ENCODE measurements at regions not wholly inside any gene's neighbourhood (a gene's known extent, or its start where the extent isn't known, plus 50 kb on each side); places are given as distances from the start of the nearest gene placed in this dataset.

- H3K36me3 ChIP-seq (replicated peaks; ENCODE audit: insufficient read depth, low read depth) = no peaks in the 10 kb centered on the region
- peaks cover 8% of the 10 kb centered on the region for H3K4me1 ChIP-seq (ENCODE audit: insufficient read depth)
- no peak overlapping the region for H3K4me2 ChIP-seq
- no peak for DNase-seq (ENCODE audit: low spot score)
- H3K79me2 ChIP-seq = no peaks in the 10 kb centered on the region
- TF ChIP-seq CTCF (IDR thresholded peaks at IDR 0.05; ENCODE audit: poor library complexity) (no peak), EZH2phosphoT487 (IDR thresholded peaks at IDR 0.05; ENCODE audit: low read depth, severe bottlenecking, unreplicated experiment) (no peak), EZH2 (IDR thresholded peaks at IDR 0.05; ENCODE audit: borderline replicate concordance) (no peak)
- H3K9me3 ChIP-seq (ENCODE audit: low read depth) = no peaks in the 10 kb centered on the region
- H2AFZ ChIP-seq = no peak overlapping the region
- no peaks in the 10 kb centered on the region for H3K27me3 ChIP-seq
- no peaks in the 10 kb centered on the region for H4K20me1 ChIP-seq (ENCODE audit: insufficient read depth, poor library complexity, severe bottlenecking)
- H3K4me3 ChIP-seq = no peak overlapping the region
- no peak overlapping the region for H3K27ac ChIP-seq
- H3K9me2 ChIP-seq (replicated peaks; ENCODE audit: insufficient read depth) = no peaks in the 10 kb centered on the region
- WGBS (ENCODE audit: low lambda C conversion rate, missing lambda C conversion rate) = 96% methylated on average over 7 of the region's 7 CpGs
Observed at GRCh38 chr1:117732956-117733355, 127.1 kb downstream of the TENT5C start.

GRCh38 chr1:117734403-117734802 is 128.6 kb downstream of the TENT5C start:
- Histone ChIP-seq H4K20me1 (ENCODE audit: insufficient read depth, poor library complexity, severe bottlenecking) (no peaks in the 10 kb centered on the region), H3K4me3 (no peak overlapping the region), H3K4me1 (ENCODE audit: insufficient read depth) (peaks cover 8% of the 10 kb centered on the region), H3K79me2 (no peaks in the 10 kb centered on the region), H3K27ac (no peak overlapping the region), H3K36me3 (replicated peaks; ENCODE audit: insufficient read depth, low read depth) (no peaks in the 10 kb centered on the region), H2AFZ (peak overlapping the region; percentile 67), H3K9me2 (replicated peaks; ENCODE audit: insufficient read depth) (no peaks in the 10 kb centered on the region), H3K27me3 (no peaks in the 10 kb centered on the region), H3K9me3 (ENCODE audit: low read depth) (no peaks in the 10 kb centered on the region), H3K4me2 (peak overlapping the region; percentile 66)
- TF ChIP-seq EZH2 (IDR thresholded peaks at IDR 0.05; ENCODE audit: borderline replicate concordance) = no peak
- no peak for TF ChIP-seq EZH2phosphoT487 (IDR thresholded peaks at IDR 0.05; ENCODE audit: low read depth, severe bottlenecking, unreplicated experiment)
- no peak for TF ChIP-seq CTCF (IDR thresholded peaks at IDR 0.05; ENCODE audit: poor library complexity)
- WGBS (ENCODE audit: low lambda C conversion rate, missing lambda C conversion rate) = 98% methylated on average over 3 of the region's 3 CpGs
- no peak for DNase-seq (ENCODE audit: low spot score)

- H3K79me2 ChIP-seq = no peaks in the 10 kb centered on the region
- DNase-seq (ENCODE audit: low spot score) = peak; percentile 51
- H4K20me1 ChIP-seq (ENCODE audit: insufficient read depth, poor library complexity, severe bottlenecking) = no peaks in the 10 kb centered on the region
- H3K4me2 ChIP-seq = peak overlapping the region; percentile 66
- 18% methylated on average over 2 of the region's 2 CpGs for WGBS (ENCODE audit: low lambda C conversion rate, missing lambda C conversion rate)
- H3K36me3 ChIP-seq (replicated peaks; ENCODE audit: insufficient read depth, low read depth) = no peaks in the 10 kb centered on the region
- no peak overlapping the region for H3K4me3 ChIP-seq
- H3K9me3 ChIP-seq (ENCODE audit: low read depth) = no peaks in the 10 kb centered on the region
- peaks cover 8% of the 10 kb centered on the region for H3K4me1 ChIP-seq (ENCODE audit: insufficient read depth)
- H3K27me3 ChIP-seq = no peaks in the 10 kb centered on the region
- H3K9me2 ChIP-seq (replicated peaks; ENCODE audit: insufficient read depth) = no peaks in the 10 kb centered on the region
- peak overlapping the region; percentile 67 for H2AFZ ChIP-seq
- H3K27ac ChIP-seq = peak overlapping the region; percentile 14
- TF ChIP-seq EZH2phosphoT487 (IDR thresholded peaks at IDR 0.05; ENCODE audit: low read depth, severe bottlenecking, unreplicated experiment) (no peak), EZH2 (IDR thresholded peaks at IDR 0.05; ENCODE audit: borderline replicate concordance) (no peak), CTCF (IDR thresholded peaks at IDR 0.05; ENCODE audit: poor library complexity) (no peak)
Observed at GRCh38 chr1:117735045-117735992, 129.5 kb downstream of the TENT5C start.

Measured in hepatocyte (in vitro differentiated cells).